T-helper 1 cell treated with Interleukin-12 subunit alpha and Interleukin-12 subunit beta and Interleukin-4 antibody, amounts not matched to agents 30 μg/mL and 1 μg/mL, for 36 hours (primary cell): ENCODE measurements at regions not wholly inside any gene's neighbourhood (a gene's known extent, or its start where the extent isn't known, plus 50 kb on each side); places are given as distances from the start of the nearest gene placed in this dataset.

Source experiments
- H3K27ac Mint-ChIP-seq: one replicate; pipeline ENCODE4 v1.8.0; 2021; ENCODE audit warnings: mild to moderate bottlenecking, mixed read lengths
- H3K27me3 Mint-ChIP-seq: one replicate; pipeline ENCODE4 v1.8.0; 2021; ENCODE audit warnings: low read depth, mixed read lengths
- H3K36me3 Mint-ChIP-seq: one replicate; pipeline ENCODE4 v1.8.0; 2021; ENCODE audit warnings: low read depth, mixed read lengths
- H3K4me1 Mint-ChIP-seq: one replicate; pipeline ENCODE4 v1.8.0; 2021; ENCODE audit warnings: low read depth, mixed read lengths
- H3K4me3 Mint-ChIP-seq: one replicate; pipeline ENCODE4 v1.8.0; 2021; ENCODE audit warnings: mild to moderate bottlenecking, moderate library complexity, mixed read lengths
- H3K9me3 Mint-ChIP-seq: one replicate; pipeline ENCODE4 v1.8.0; 2021; ENCODE audit warnings: mixed read lengths

DNA sequence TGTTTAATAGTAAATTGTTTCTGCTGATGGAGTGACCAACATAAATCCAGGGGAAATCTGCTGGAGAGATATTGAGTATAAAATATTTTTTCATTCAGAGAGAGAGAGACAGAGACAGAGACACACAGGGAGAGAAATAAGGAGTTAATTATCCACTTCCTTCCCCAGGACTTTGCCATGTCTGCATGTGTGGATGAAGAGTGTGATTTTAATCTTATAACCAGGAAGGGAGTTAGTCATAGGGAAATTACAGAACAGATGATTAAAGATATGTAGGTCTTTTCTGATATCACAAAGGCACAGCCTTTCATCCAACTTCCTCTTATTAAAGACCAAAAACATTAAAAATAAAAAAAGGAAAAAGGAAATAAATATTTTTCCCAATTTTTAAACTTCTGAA, 526.3 kb downstream of the SPRY1 start:
- Mint-ChIP-seq H3K27ac (no peak overlapping the region), H3K4me1 (no peaks in the 10 kb centered on the region), H3K9me3 (no peaks in the 10 kb centered on the region), H3K4me3 (no peak overlapping the region), H3K27me3 (no peaks in the 10 kb centered on the region), H3K36me3 (no peaks in the 10 kb centered on the region)

DNA sequence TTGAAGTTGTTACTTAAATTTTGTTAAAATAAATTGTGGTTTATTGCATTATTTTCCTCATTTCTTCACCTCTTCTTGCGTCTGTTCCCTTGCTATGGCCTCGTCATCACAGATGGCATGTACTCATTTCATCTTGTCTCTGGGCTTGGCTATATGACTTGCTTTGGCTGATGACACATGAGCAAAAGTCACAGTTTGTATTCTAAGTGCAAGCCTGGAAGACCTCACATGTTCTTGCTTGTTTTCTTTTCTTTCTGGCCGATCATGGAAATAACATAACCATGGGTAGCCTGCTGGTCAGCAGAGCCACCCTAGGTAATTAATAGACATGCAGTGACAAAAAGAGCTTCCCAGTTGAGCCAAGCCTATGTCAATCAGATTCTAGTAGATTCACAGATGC, 527.9 kb downstream of the SPRY1 start:
- no peaks in the 10 kb centered on the region for H3K4me1 Mint-ChIP-seq

DNA sequence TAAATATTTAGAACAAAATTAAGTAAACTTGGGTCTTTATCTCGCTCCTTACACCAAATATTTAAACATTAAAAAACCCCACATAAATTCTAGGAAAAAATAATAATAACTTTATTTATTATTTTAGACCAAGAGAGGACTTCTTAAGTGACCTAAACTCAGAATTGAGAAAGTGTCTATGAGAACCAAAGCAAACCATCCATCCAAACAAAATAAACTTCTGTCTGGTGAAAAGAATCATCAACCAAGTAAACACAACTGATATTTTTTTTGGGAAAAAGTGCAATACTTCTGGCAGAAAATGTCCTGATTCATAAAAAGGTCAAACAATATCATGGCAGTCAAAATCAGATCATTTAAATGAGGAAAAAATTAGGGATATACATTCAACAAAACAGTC, 533.0 kb downstream of the SPRY1 start:
- Mint-ChIP-seq H3K4me3 (no peak overlapping the region), H3K9me3 (no peaks in the 10 kb centered on the region)

More for the DNA sequence above, 527.9 kb downstream of the SPRY1 start:
- Mint-ChIP-seq H3K36me3 (no peaks in the 10 kb centered on the region), H3K4me3 (no peak overlapping the region), H3K27ac (no peak overlapping the region), H3K9me3 (no peaks in the 10 kb centered on the region), H3K27me3 (no peaks in the 10 kb centered on the region)

DNA sequence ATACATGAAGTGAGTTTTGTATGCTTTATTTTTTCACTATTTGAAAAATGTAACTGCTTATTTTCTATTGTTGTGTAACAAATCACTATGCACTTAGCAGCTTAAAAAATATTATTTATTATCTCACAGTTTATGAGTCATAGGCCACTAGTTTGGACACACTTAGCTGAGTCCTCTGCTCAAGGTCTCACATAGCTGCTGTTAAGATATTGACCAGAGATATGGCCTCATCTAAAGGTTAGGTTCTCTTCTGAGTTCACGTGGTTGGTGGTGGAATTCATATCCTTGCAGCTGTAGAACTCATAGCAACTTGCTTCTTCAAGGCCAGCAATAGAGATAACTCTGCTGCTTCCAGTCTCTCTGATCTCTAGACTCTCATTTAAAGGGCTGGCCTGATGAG, 534.4 kb downstream of the SPRY1 start:
- Mint-ChIP-seq H3K36me3 (no peaks in the 10 kb centered on the region), H3K4me1 (no peaks in the 10 kb centered on the region), H3K27ac (no peak overlapping the region)

More for the DNA sequence above, 533.0 kb downstream of the SPRY1 start:
- H3K36me3 Mint-ChIP-seq, result no peaks in the 10 kb centered on the region
- no peaks in the 10 kb centered on the region for H3K4me1 Mint-ChIP-seq
- no peaks in the 10 kb centered on the region for H3K27me3 Mint-ChIP-seq
- no peak overlapping the region for H3K27ac Mint-ChIP-seq

DNA sequence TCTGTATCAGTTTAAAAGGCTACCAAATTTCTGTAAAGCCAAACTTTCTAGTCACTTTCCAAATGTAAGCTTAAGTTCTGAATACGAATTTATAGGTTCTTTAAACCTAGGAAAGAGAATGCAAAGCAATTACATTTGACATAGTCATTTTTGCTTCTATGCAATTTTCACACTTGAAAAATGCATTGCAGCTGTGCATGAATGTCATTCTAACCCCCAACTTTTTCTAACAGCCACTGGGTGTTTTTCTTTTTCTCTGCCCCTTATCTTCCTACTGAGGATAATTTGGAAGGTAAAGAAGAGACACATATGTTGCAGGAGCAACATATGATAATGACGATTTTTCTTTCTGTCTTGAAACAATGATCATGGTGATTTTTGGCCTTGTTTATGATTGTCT, 537.5 kb downstream of the SPRY1 start:
- Mint-ChIP-seq H3K4me1 (no peaks in the 10 kb centered on the region), H3K27ac (no peak overlapping the region)

More for the DNA sequence above, 534.4 kb downstream of the SPRY1 start:
- H3K4me3 Mint-ChIP-seq, result no peak overlapping the region
- H3K9me3 Mint-ChIP-seq, result no peaks in the 10 kb centered on the region
- no peaks in the 10 kb centered on the region for H3K27me3 Mint-ChIP-seq

DNA sequence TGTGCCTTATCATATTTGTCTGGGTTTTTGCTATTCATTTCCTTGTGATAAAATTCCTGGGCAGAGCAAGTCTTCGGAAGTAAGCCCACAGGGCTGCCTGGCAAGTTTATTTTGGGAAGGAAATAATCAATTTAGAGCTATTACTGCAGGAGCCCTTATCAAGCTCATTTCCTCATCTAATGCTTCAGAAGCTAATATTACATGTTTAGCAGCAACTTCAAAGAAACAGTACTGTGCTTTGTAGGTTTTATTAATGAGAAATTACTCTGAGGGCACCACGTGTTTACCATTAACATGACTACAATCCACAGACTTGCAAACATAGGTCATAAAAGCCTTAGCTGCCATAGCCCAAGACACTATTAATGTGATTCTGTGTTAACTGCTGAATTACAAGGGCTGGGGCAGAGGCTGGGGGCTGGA, 540.0 kb downstream of the SPRY1 start:
- H3K4me1 Mint-ChIP-seq, result no peaks in the 10 kb centered on the region
- H3K36me3 Mint-ChIP-seq, result no peaks in the 10 kb centered on the region
- H3K27me3 Mint-ChIP-seq, result no peaks in the 10 kb centered on the region
- H3K4me3 Mint-ChIP-seq, result no peak overlapping the region
- H3K27ac Mint-ChIP-seq, result no peak overlapping the region
- no peaks in the 10 kb centered on the region for H3K9me3 Mint-ChIP-seq

More for the DNA sequence above, 537.5 kb downstream of the SPRY1 start:
- H3K36me3 Mint-ChIP-seq, result no peaks in the 10 kb centered on the region
- no peak overlapping the region for H3K4me3 Mint-ChIP-seq
- H3K27me3 Mint-ChIP-seq, result no peaks in the 10 kb centered on the region
- no peaks in the 10 kb centered on the region for H3K9me3 Mint-ChIP-seq

DNA sequence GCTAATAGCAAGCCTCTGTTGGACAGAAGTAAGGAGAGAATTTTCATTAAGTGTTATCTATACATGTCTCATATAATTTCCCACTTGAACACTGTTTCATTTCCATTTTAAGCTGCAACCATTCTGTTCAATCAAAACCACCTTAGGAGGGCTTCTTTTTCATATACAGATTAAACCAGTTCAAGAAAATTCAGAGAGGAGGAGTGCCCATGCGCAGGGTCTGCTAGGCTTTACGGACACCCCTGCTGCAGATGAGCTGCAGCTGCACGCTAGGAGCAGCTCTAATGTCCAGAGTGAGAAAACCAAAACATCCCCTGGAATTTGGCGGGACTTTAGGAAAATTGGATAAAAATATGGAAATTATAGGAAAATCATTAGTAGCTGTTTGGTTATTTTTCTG, 541.0 kb downstream of the SPRY1 start:
- Mint-ChIP-seq H3K27me3 (no peaks in the 10 kb centered on the region), H3K4me1 (no peaks in the 10 kb centered on the region), H3K9me3 (no peaks in the 10 kb centered on the region), H3K27ac (no peak overlapping the region), H3K4me3 (no peak overlapping the region), H3K36me3 (no peaks in the 10 kb centered on the region)

DNA sequence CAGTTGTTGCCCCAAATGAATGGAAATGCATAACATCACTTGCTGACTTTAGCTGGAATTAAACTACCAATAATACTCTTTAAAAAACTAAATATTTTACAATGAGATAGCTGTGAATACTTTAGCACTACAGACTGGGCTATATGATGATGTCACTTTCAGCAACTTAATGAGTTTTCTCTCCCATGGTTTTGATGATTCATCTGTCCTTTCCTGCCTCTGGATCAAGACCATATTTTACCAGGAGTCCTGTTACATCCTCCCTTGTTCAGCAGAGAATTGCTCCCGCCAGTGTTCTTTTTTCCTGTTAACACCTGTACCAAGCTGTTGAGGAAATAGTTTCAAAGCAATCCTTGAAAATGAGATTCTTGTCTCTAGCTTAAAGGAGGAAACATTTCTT, 543.0 kb downstream of the SPRY1 start:
- H3K27ac Mint-ChIP-seq, result no peak overlapping the region
- no peak overlapping the region for H3K4me3 Mint-ChIP-seq
- no peaks in the 10 kb centered on the region for H3K9me3 Mint-ChIP-seq
- no peaks in the 10 kb centered on the region for H3K36me3 Mint-ChIP-seq
- no peaks in the 10 kb centered on the region for H3K4me1 Mint-ChIP-seq
- H3K27me3 Mint-ChIP-seq, result no peaks in the 10 kb centered on the region

DNA sequence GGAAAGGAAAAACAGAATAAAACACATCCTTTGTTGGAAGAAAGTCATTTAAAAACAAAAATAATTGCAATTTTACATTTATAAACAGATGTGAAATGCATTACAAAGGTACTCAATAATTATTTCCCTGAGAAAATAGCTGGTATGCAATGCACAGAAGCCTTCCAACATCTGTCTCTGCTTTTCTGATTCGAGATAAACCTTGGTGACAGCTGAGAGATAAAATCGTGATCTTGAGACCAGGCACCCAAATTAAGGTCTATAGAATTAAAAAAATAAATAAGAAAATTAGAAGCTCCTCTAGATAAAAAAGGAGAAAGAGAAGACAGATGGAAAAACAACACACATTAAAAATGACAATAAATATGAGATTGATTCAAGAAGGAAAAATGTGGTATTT, 544.0 kb downstream of the SPRY1 start:
- H3K27me3 Mint-ChIP-seq, result no peaks in the 10 kb centered on the region
- H3K27ac Mint-ChIP-seq, result no peak overlapping the region
- no peak overlapping the region for H3K4me3 Mint-ChIP-seq
- no peaks in the 10 kb centered on the region for H3K4me1 Mint-ChIP-seq
- no peaks in the 10 kb centered on the region for H3K9me3 Mint-ChIP-seq
- no peaks in the 10 kb centered on the region for H3K36me3 Mint-ChIP-seq

DNA sequence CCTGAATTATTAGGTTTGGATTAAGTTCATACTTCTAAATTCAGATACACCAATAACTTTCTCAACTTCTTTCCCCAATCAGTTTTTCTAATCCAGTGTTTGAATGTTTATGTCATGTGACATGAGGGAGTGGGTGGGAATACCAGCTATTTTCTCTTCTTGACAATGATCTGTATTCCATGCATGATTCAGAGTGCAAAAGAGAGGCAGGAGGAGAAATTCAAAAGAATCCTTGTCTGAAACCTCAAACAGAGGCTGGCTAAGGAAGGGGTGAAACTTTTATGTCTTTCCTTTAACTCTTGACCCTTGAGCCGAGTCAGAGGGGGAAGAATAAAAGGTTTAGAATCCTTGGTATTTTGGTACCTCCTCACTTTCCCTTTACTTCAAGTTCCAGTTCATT, 544.7 kb downstream of the SPRY1 start:
- Mint-ChIP-seq H3K4me3 (no peak overlapping the region), H3K4me1 (no peaks in the 10 kb centered on the region), H3K27me3 (no peaks in the 10 kb centered on the region), H3K27ac (no peak overlapping the region), H3K36me3 (no peaks in the 10 kb centered on the region), H3K9me3 (no peaks in the 10 kb centered on the region)

DNA sequence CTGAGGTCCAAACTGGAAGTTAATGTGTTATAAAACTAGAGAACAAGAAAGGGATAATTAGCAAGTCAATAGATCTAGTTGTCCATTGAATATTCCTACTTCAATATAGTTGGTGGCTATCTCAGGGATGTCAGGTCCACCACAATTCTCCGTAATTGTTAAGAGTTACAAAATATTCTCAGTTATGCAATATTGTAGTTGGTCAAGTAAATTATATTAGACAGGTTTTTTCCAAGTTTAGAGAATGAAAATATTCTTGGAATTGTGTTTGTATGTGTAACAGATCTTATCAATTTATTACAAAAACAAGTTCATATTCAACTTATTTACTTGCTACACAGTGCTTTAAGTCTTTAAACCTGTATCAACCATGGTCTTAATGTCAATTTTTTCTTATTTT, 547.4 kb downstream of the SPRY1 start:
- no peaks in the 10 kb centered on the region for H3K4me1 Mint-ChIP-seq
- no peak overlapping the region for H3K27ac Mint-ChIP-seq
- H3K9me3 Mint-ChIP-seq, result no peaks in the 10 kb centered on the region
- H3K36me3 Mint-ChIP-seq, result no peaks in the 10 kb centered on the region
- H3K4me3 Mint-ChIP-seq, result no peak overlapping the region
- no peaks in the 10 kb centered on the region for H3K27me3 Mint-ChIP-seq

DNA sequence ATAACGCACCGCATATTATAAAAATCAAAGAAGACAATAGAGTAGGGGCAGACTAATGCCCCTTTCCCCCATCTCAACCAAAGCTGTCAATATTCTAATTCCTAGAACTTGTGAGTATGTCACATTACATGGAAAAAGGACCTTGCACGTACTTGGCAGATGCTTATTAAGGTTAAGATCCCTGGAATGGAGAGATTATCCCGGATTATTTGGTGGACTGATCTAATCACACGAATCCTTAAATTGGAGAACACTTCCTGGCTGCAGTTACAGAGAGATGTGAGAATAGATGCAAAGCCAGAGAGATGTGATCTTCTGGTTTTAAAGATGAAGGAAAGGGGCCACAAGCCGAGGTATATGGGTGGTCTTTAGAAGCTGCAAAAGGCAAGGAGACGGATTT, 548.7 kb downstream of the SPRY1 start:
- no peak overlapping the region for H3K27ac Mint-ChIP-seq

DNA sequence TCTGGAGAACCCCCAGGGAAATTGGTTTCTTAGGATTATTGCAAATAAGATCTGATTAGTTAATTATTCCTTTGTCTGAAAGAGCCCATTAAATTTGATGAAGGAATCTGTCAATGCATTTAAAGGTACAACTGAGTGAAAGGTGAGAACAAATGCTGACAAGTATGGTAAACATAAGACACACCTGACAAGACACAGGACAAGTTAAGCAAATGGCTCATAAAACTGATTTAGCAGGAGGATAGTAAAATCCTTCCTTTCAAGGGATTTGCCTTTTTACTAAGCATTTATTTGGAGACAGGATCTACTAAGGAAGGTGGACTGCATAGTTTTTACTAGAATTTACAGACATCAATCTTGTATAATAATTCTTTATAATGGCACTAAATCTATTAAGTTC, 553.9 kb downstream of the SPRY1 start:
- Mint-ChIP-seq H3K27ac (no peak overlapping the region), H3K4me3 (no peak overlapping the region), H3K36me3 (no peaks in the 10 kb centered on the region), H3K9me3 (no peaks in the 10 kb centered on the region), H3K27me3 (no peaks in the 10 kb centered on the region), H3K4me1 (no peaks in the 10 kb centered on the region)

More for the DNA sequence above, 548.7 kb downstream of the SPRY1 start:
- Mint-ChIP-seq H3K36me3 (no peaks in the 10 kb centered on the region), H3K9me3 (no peaks in the 10 kb centered on the region), H3K4me3 (no peak overlapping the region), H3K4me1 (no peaks in the 10 kb centered on the region), H3K27me3 (no peaks in the 10 kb centered on the region)

DNA sequence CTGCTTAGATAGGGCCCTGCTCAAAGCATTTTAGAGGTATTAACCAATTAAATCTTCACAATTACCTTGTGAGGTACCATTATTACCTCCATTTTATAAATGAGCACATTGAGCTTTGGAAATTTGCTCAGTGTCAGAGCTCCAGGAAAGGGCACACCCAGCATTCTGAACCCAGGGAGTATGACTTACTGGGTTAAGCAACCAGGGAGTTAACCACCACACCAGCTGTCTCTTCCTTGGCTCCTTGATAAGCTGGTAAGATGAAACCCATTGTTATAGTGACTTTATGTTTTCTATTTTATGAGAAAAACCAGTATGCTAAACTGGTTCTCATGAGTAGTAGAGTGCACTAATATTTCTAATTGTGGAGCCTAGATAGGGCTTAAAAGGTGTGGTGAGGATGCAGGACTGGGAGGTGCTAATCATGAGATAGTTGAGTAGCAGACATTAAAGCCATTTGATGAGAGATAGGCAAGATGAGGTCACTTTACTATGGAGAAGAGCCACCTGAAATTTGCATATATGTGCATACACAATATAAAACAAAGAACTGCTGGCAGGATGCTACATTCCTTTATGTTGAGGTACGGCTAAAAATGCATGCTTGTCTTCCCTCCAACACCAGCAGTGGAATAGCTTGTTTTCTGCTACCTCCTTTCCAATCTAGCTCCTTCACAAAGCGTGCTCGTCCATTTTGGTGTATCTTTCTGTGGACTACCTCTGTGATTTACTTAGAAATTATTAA, 556.1 kb downstream of the SPRY1 start:
- no peak overlapping the region for H3K4me3 Mint-ChIP-seq
- H3K9me3 Mint-ChIP-seq, result no peaks in the 10 kb centered on the region
- H3K27me3 Mint-ChIP-seq, result no peaks in the 10 kb centered on the region
- H3K36me3 Mint-ChIP-seq, result no peaks in the 10 kb centered on the region
- H3K27ac Mint-ChIP-seq, result no peak overlapping the region
- H3K4me1 Mint-ChIP-seq, result no peaks in the 10 kb centered on the region

DNA sequence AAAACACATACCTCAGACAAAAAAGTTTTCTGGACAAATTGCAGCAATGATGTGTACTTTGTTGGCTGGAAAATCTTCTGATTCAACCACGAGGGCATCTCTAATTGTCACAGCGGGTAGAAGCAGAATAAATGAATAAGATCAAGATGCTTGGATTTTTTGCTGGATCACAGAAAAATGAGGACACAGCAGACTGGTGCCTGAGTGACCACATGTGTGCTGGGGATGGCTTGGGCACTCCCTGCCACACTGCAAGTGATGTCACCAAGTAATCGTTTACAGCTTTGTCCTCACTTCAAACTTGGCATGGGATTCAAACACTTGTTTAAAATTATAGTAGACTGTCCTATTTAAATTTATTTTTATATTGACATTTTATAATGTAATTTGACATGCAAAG, 557.0 kb downstream of the SPRY1 start:
- no peaks in the 10 kb centered on the region for H3K27me3 Mint-ChIP-seq
- no peak overlapping the region for H3K4me3 Mint-ChIP-seq
- H3K36me3 Mint-ChIP-seq, result no peaks in the 10 kb centered on the region
- H3K4me1 Mint-ChIP-seq, result no peaks in the 10 kb centered on the region
- no peak overlapping the region for H3K27ac Mint-ChIP-seq
- H3K9me3 Mint-ChIP-seq, result no peaks in the 10 kb centered on the region

DNA sequence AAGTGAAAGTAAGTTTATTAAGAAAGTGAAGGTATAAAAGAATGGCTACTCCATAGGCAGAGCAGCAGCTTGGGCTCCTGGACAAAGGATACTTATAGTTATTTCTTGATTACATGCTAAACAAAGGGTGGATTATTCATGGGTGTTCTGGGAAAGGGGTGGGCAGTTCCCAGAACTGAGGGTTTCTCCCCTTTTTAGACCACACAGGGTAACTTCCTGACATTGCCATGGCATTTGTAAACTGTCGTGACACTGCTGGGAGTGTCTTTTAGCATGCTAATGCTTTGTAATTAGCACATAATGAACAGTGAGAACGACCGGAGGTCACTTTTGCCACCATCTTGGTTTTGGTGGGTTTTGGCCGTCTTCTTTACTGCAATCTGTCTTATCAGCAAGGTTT, 557.6 kb downstream of the SPRY1 start:
- no peaks in the 10 kb centered on the region for H3K4me1 Mint-ChIP-seq
- no peak overlapping the region for H3K27ac Mint-ChIP-seq
- no peaks in the 10 kb centered on the region for H3K36me3 Mint-ChIP-seq

More for the DNA sequence above, 557.6 kb downstream of the SPRY1 start:
- no peaks in the 10 kb centered on the region for H3K27me3 Mint-ChIP-seq
- H3K4me3 Mint-ChIP-seq, result no peak overlapping the region
- H3K9me3 Mint-ChIP-seq, result no peaks in the 10 kb centered on the region
